HEK293 (cell line): ENCODE measurements at regions not wholly inside any gene's neighbourhood (a gene's known extent, or its start where the extent isn't known, plus 50 kb on each side); places are given as distances from the start of the nearest gene placed in this dataset.

Source experiments
- CTCF ChIA-PET: fragments of 350-600 bp; formaldehyde crosslinking; extraction: SDS; loops from one replicate; lab custom pipeline; 2021; ENCODE audit warnings: antibody characterized with exemption; lab: Yijun Ruan, JAX
- POLR2A ChIA-PET: fragments of 300-600 bp; formaldehyde crosslinking; extraction: SDS; loops from one replicate; lab custom pipeline; 2020; ENCODE audit warnings: antibody characterized with exemption, inconsistent platforms; lab: Yijun Ruan, JAX
- H3K27ac ChIP-seq: fragments of 200-500 bp; sonication (Bioruptor generic); 2 replicates; pipeline ENCODE4 v1.5.1; 2014; ENCODE audit warnings: low read depth, low read length, control low read depth, inconsistent platforms; ENCODE audit errors: extremely low read depth
- H3K36me3 ChIP-seq, 2 experiments: fragments of 200-500 bp in 1 of 2; sonication (Bioruptor generic) in 1 of 2; 1 replicate in 1 of 2; 2 replicates in 1 of 2; pipeline ENCODE4 v1.5.1; 2014 to 2017; ENCODE audit warnings: inconsistent platforms in 2 of 2, low read length in 2 of 2; ENCODE audit not compliant: control insufficient read depth in 2 of 2, insufficient read depth in 1 of 2
- H3K4me1 ChIP-seq: fragments of 200-500 bp; sonication (Bioruptor generic); 2 replicates; pipeline ENCODE4 v1.5.1; 2014; ENCODE audit warnings: mild to moderate bottlenecking, low read length, inconsistent platforms; ENCODE audit not compliant: control insufficient read depth, insufficient read depth
- H3K4me3 ChIP-seq: 2 replicates; pipeline ENCODE4 v1.5.1; 2011; ENCODE audit warnings: low read depth, mild to moderate bottlenecking, control low read depth, low read length, moderate library complexity
- H3K9me3 ChIP-seq: fragments of 200-500 bp; sonication (Bioruptor generic); 2 replicates; pipeline ENCODE4 v1.5.1; 2014; ENCODE audit warnings: low read depth, low read length, inconsistent platforms; ENCODE audit not compliant: control insufficient read depth, insufficient read depth
- FEZF1 ChIP-seq: fragments of 450-650 bp; formaldehyde crosslinking; IDR thresholded peaks from 2 replicates; pipeline ENCODE4 v1.5.1; 2016; ENCODE audit warnings: missing biosample characterization, missing genetic modification characterization
- GLIS2 ChIP-seq: fragments of 450-650 bp; formaldehyde crosslinking; IDR thresholded peaks from 2 replicates; pipeline ENCODE4 v1.5.1; 2016; ENCODE audit warnings: missing biosample characterization, missing genetic modification characterization
- KLF10 ChIP-seq: fragments of 450-650 bp; IDR thresholded peaks from 2 replicates; pipeline ENCODE4 v1.5.1; 2018; ENCODE audit warnings: missing biosample characterization, mild to moderate bottlenecking, missing genetic modification characterization
- KLF7 ChIP-seq: fragments of 450-650 bp; formaldehyde crosslinking; IDR thresholded peaks from 2 replicates; pipeline ENCODE4 v1.5.1; 2016; ENCODE audit warnings: missing biosample characterization, missing genetic modification characterization, borderline replicate concordance
- MZF1 ChIP-seq: fragments of 450-650 bp; formaldehyde crosslinking; IDR thresholded peaks from 2 replicates; pipeline ENCODE4 v1.5.1; 2017; ENCODE audit warnings: missing biosample characterization, missing genetic modification characterization, borderline replicate concordance
- SP3 ChIP-seq: fragments of 450-650 bp; formaldehyde crosslinking; IDR thresholded peaks from 2 replicates; pipeline ENCODE4 v1.5.1; 2016; ENCODE audit warnings: missing biosample characterization, missing genetic modification characterization
- ZBTB20 ChIP-seq: fragments of 450-650 bp; formaldehyde crosslinking; IDR thresholded peaks from 2 replicates; pipeline ENCODE4 v1.5.1; 2016; ENCODE audit warnings: missing biosample characterization, missing genetic modification characterization
- ZNF132 ChIP-seq: fragments of 450-650 bp; formaldehyde crosslinking; IDR thresholded peaks from 2 replicates; pipeline ENCODE4 v1.5.1; 2017; ENCODE audit warnings: missing biosample characterization, missing genetic modification characterization, borderline replicate concordance
- ZNF214 ChIP-seq: fragments of 450-650 bp; formaldehyde crosslinking; IDR thresholded peaks from 2 replicates; pipeline ENCODE4 v1.5.1; 2017; ENCODE audit warnings: missing biosample characterization, mild to moderate bottlenecking, missing genetic modification characterization, borderline replicate concordance
- ZNF23 ChIP-seq: fragments of 450-650 bp; formaldehyde crosslinking; IDR thresholded peaks from 2 replicates; pipeline ENCODE4 v1.5.1; 2016; ENCODE audit warnings: missing biosample characterization, missing genetic modification characterization, borderline replicate concordance
- ZNF248 ChIP-seq: fragments of 450-650 bp; formaldehyde crosslinking; IDR thresholded peaks from 2 replicates; pipeline ENCODE4 v1.5.1; 2017; ENCODE audit warnings: missing biosample characterization, missing genetic modification characterization
- ZNF37A ChIP-seq: fragments of 450-650 bp; IDR thresholded peaks from 2 replicates; pipeline ENCODE4 v1.5.1; 2018; ENCODE audit warnings: missing biosample characterization, missing genetic modification characterization
- ZNF555 ChIP-seq: fragments of 450-650 bp; formaldehyde crosslinking; conservative IDR thresholded peaks from 2 replicates; pipeline ENCODE4 v1.5.1; 2017; ENCODE audit warnings: missing biosample characterization, mild to moderate bottlenecking, missing genetic modification characterization, inconsistent platforms
- ZNF561 ChIP-seq: fragments of 450-650 bp; IDR thresholded peaks from 2 replicates; pipeline ENCODE4 v1.5.1; 2018; ENCODE audit warnings: missing biosample characterization, missing genetic modification characterization, borderline replicate concordance
- ZNF660 ChIP-seq: fragments of 450-650 bp; IDR thresholded peaks from 2 replicates; pipeline ENCODE4 v1.5.1; 2018; ENCODE audit warnings: missing biosample characterization, mild to moderate bottlenecking, missing genetic modification characterization
- ZNF768 ChIP-seq: fragments of 450-650 bp; formaldehyde crosslinking; IDR thresholded peaks from 2 replicates; pipeline ENCODE4 v1.5.1; 2018; ENCODE audit warnings: missing biosample characterization, mild to moderate bottlenecking, missing genetic modification characterization
- ZNF777 ChIP-seq: fragments of 450-650 bp; formaldehyde crosslinking; IDR thresholded peaks from 2 replicates; pipeline ENCODE4 v1.5.1; 2017; ENCODE audit warnings: missing biosample characterization, missing genetic modification characterization, borderline replicate concordance
- TF ChIP-seq, protein P1 (sequence below): fragments of 450-650 bp; formaldehyde crosslinking; IDR thresholded peaks from 2 replicates; pipeline ENCODE4 v1.5.1; 2016; ENCODE audit warnings: missing biosample characterization, missing genetic modification characterization
- TF ChIP-seq, protein P2 (sequence below): fragments of 450-650 bp; formaldehyde crosslinking; IDR thresholded peaks from 2 replicates; pipeline ENCODE4 v1.5.1; 2017; ENCODE audit warnings: missing biosample characterization, missing genetic modification characterization
- TF ChIP-seq, protein P3 (sequence below): fragments of 450-650 bp; formaldehyde crosslinking; IDR thresholded peaks from 2 replicates; pipeline ENCODE4 v1.5.1; 2016; ENCODE audit warnings: missing biosample characterization, missing genetic modification characterization, low read depth
- TF ChIP-seq, protein P4 (sequence below): fragments of 450-650 bp; formaldehyde crosslinking; IDR thresholded peaks from 2 replicates; pipeline ENCODE4 v1.5.1; 2017; ENCODE audit warnings: missing biosample characterization, missing genetic modification characterization
- TF ChIP-seq, protein P5 (sequence below): fragments of 450-650 bp; formaldehyde crosslinking; IDR thresholded peaks from 2 replicates; pipeline ENCODE4 v1.5.1; 2017; ENCODE audit warnings: missing biosample characterization, missing genetic modification characterization
- TF ChIP-seq, protein P6 (sequence below): fragments of 450-650 bp; formaldehyde crosslinking; IDR thresholded peaks from 2 replicates; pipeline ENCODE4 v1.5.1; 2016; ENCODE audit warnings: missing biosample characterization, missing genetic modification characterization

DNA sequence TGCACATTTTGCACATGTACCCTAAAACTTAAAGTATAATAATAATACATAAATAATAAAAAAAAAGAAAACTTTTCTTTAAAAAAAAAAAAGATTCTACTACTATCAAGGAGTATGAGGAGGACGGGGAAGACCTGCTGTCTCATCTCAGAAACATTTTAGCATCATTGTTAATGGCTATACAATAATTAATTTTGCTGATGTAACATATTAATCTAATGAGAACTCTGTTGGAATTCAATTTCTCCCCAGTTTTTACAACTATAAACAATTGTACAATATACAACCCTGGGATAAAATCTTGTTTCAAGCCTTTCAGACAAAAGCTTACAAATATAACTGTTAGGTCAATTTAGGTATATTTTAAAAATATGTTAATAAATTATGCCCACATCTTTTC, 139.0 kb upstream of the GRIN3A start:
- CTCF ChIA-PET: no interaction called here
- Histone ChIP-seq H3K9me3 (no peaks in the 10 kb centered on the region), H3K4me1 (no peaks in the 10 kb centered on the region)
- TF ChIP-seq ZNF561 (tag by site-specific recombination): no peak
- no peak for TF ChIP-seq ZNF37A (tag by site-specific recombination)
- TF ChIP-seq, protein P1, sequence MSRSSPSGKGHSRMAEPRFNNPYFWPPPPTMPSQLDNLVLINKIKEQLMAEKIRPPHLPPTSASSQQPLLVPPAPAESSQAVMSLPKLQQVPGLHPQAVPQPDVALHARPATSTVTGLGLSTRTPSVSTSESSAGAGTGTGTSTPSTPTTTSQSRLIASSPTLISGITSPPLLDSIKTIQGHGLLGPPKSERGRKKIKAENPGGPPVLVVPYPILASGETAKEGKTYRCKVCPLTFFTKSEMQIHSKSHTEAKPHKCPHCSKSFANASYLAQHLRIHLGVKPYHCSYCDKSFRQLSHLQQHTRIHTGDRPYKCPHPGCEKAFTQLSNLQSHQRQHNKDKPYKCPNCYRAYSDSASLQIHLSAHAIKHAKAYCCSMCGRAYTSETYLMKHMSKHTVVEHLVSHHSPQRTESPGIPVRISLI (tag by site-specific recombination): no peak
- no peak for TF ChIP-seq KLF7 (tag by site-specific recombination)
- no peak for TF ChIP-seq ZNF23 (tag by site-specific recombination)
- TF ChIP-seq ZNF660: no peak
- TF ChIP-seq KLF10 (tag by site-specific recombination): no peak
- no peak for TF ChIP-seq ZNF777 (tag by site-specific recombination)
- no peak for TF ChIP-seq ZNF248 (tag by site-specific recombination)
- TF ChIP-seq ZNF768: no peak
- TF ChIP-seq, all 188 proteins: peak for 0
- no peak overlapping the region for H3K27ac ChIP-seq
- H3K36me3 ChIP-seq: no peaks in the 10 kb centered on the region
- no peak overlapping the region for H3K4me3 ChIP-seq
- POLR2A ChIA-PET: no interaction called here

DNA sequence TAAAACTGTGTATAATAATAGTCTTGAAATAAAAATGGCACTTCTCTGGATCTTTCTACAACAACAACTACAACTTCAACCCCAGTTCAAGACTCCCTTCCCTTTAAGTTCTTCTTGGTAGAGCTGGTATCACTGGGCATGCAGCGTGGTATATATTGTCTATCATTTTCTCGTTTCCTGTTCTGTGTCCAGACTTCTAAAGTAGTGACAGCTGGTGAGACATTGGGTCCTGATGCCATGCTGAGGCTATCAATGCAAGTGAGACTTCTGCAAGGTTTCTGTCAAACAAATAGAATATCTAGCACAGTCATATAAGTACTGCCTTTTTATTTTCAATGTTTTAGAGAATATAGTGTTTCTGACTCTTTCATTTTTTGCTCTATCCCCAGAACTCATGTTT, 123.0 kb upstream of the GRIN3A start:
- Histone ChIP-seq H3K9me3 (no peaks in the 10 kb centered on the region), H3K27ac (no peak overlapping the region), H3K4me3 (no peak overlapping the region), H3K36me3 (no peaks in the 10 kb centered on the region), H3K4me1 (no peaks in the 10 kb centered on the region)
- ChIA-PET CTCF (no interaction called here), POLR2A (no interaction called here)
- TF ChIP-seq, protein P2, sequence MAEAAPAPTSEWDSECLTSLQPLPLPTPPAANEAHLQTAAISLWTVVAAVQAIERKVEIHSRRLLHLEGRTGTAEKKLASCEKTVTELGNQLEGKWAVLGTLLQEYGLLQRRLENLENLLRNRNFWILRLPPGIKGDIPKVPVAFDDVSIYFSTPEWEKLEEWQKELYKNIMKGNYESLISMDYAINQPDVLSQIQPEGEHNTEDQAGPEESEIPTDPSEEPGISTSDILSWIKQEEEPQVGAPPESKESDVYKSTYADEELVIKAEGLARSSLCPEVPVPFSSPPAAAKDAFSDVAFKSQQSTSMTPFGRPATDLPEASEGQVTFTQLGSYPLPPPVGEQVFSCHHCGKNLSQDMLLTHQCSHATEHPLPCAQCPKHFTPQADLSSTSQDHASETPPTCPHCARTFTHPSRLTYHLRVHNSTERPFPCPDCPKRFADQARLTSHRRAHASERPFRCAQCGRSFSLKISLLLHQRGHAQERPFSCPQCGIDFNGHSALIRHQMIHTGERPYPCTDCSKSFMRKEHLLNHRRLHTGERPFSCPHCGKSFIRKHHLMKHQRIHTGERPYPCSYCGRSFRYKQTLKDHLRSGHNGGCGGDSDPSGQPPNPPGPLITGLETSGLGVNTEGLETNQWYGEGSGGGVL (tag by site-specific recombination): no peak
- no peak for TF ChIP-seq ZNF132 (tag by site-specific recombination)
- no peak for TF ChIP-seq SP3 (tag by site-specific recombination)
- TF ChIP-seq MZF1: no peak
- TF ChIP-seq, protein P3, sequence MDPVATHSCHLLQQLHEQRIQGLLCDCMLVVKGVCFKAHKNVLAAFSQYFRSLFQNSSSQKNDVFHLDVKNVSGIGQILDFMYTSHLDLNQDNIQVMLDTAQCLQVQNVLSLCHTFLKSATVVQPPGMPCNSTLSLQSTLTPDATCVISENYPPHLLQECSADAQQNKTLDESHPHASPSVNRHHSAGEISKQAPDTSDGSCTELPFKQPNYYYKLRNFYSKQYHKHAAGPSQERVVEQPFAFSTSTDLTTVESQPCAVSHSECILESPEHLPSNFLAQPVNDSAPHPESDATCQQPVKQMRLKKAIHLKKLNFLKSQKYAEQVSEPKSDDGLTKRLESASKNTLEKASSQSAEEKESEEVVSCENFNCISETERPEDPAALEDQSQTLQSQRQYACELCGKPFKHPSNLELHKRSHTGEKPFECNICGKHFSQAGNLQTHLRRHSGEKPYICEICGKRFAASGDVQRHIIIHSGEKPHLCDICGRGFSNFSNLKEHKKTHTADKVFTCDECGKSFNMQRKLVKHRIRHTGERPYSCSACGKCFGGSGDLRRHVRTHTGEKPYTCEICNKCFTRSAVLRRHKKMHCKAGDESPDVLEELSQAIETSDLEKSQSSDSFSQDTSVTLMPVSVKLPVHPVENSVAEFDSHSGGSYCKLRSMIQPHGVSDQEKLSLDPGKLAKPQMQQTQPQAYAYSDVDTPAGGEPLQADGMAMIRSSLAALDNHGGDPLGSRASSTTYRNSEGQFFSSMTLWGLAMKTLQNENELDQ (tag by site-specific recombination): no peak
- TF ChIP-seq, protein P4, sequence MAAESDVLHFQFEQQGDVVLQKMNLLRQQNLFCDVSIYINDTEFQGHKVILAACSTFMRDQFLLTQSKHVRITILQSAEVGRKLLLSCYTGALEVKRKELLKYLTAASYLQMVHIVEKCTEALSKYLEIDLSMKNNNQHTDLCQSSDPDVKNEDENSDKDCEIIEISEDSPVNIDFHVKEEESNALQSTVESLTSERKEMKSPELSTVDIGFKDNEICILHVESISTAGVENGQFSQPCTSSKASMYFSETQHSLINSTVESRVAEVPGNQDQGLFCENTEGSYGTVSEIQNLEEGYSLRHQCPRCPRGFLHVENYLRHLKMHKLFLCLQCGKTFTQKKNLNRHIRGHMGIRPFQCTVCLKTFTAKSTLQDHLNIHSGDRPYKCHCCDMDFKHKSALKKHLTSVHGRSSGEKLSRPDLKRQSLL (tag by site-specific recombination): no peak
- TF ChIP-seq, protein P5, sequence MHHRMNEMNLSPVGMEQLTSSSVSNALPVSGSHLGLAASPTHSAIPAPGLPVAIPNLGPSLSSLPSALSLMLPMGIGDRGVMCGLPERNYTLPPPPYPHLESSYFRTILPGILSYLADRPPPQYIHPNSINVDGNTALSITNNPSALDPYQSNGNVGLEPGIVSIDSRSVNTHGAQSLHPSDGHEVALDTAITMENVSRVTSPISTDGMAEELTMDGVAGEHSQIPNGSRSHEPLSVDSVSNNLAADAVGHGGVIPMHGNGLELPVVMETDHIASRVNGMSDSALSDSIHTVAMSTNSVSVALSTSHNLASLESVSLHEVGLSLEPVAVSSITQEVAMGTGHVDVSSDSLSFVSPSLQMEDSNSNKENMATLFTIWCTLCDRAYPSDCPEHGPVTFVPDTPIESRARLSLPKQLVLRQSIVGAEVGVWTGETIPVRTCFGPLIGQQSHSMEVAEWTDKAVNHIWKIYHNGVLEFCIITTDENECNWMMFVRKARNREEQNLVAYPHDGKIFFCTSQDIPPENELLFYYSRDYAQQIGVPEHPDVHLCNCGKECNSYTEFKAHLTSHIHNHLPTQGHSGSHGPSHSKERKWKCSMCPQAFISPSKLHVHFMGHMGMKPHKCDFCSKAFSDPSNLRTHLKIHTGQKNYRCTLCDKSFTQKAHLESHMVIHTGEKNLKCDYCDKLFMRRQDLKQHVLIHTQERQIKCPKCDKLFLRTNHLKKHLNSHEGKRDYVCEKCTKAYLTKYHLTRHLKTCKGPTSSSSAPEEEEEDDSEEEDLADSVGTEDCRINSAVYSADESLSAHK (tag by site-specific recombination): no peak
- TF ChIP-seq ZNF555 (tag by site-specific recombination): no peak
- no peak for TF ChIP-seq GLIS2 (tag by site-specific recombination)
- TF ChIP-seq, protein P6, sequence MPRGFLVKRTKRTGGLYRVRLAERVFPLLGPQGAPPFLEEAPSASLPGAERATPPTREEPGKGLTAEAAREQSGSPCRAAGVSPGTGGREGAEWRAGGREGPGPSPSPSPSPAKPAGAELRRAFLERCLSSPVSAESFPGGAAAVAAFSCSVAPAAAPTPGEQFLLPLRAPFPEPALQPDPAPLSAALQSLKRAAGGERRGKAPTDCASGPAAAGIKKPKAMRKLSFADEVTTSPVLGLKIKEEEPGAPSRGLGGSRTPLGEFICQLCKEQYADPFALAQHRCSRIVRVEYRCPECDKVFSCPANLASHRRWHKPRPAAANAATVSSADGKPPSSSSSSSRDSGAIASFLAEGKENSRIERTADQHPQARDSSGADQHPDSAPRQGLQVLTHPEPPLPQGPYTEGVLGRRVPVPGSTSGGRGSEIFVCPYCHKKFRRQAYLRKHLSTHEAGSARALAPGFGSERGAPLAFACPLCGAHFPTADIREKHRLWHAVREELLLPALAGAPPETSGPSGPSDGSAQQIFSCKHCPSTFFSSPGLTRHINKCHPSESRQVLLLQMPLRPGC: no peak
- TF ChIP-seq ZBTB20: no peak
- no peak for TF ChIP-seq ZNF214
- no peak for TF ChIP-seq FEZF1 (tag by site-specific recombination)
